ENCODE measurements at regions not wholly inside any gene's neighbourhood (a gene's known extent, or its start where the extent isn't known, plus 50 kb on each side); places are given as distances from the start of the nearest gene placed in this dataset.

- no peak for DNase-seq (ENCODE audit: extremely low spot score, unreplicated experiment)
- Mint-ChIP-seq H3K36me3 (no peaks in the 10 kb centered on the region), H3K4me3 (no peak overlapping the region), H3K9me3 (no peaks in the 10 kb centered on the region), H3K27me3 (peaks cover 3% of the 10 kb centered on the region), H3K27ac (no peak overlapping the region), H3K4me1 (ENCODE audit: unreplicated experiment) (no peaks in the 10 kb centered on the region)
- no peak for TF ChIP-seq CTCF (conservative IDR thresholded peaks at IDR 0.05)
Observed at GRCh38 chr10:125484035-125484732, 198.8 kb downstream of the TEX36 start.

GRCh38 chr10:125482637-125483036, 200.3 kb downstream of the TEX36 start:
- TF ChIP-seq CTCF (conservative IDR thresholded peaks at IDR 0.05), result no peak
- no peak overlapping the region for H3K4me3 Mint-ChIP-seq
- H3K27ac Mint-ChIP-seq, result no peak overlapping the region
- no peaks in the 10 kb centered on the region for H3K4me1 Mint-ChIP-seq (ENCODE audit: unreplicated experiment)
- H3K36me3 Mint-ChIP-seq, result no peaks in the 10 kb centered on the region
- H3K9me3 Mint-ChIP-seq, result no peaks in the 10 kb centered on the region
- no peak for DNase-seq (ENCODE audit: extremely low spot score, unreplicated experiment)
- peaks cover 2% of the 10 kb centered on the region for H3K27me3 Mint-ChIP-seq

GRCh38 chr10:125482108-125482507, 200.9 kb downstream of the TEX36 start:
- Mint-ChIP-seq H3K27ac (no peak overlapping the region), H3K4me3 (no peak overlapping the region), H3K9me3 (no peaks in the 10 kb centered on the region), H3K36me3 (no peaks in the 10 kb centered on the region), H3K4me1 (ENCODE audit: unreplicated experiment) (no peaks in the 10 kb centered on the region), H3K27me3 (peaks cover 2% of the 10 kb centered on the region)
- no peak for DNase-seq (ENCODE audit: extremely low spot score, unreplicated experiment)
- no peak for TF ChIP-seq CTCF (conservative IDR thresholded peaks at IDR 0.05)

- Mint-ChIP-seq H3K36me3 (no peaks in the 10 kb centered on the region), H3K27ac (no peak overlapping the region), H3K4me3 (no peak overlapping the region), H3K4me1 (ENCODE audit: unreplicated experiment) (no peaks in the 10 kb centered on the region), H3K9me3 (no peaks in the 10 kb centered on the region), H3K27me3 (peaks cover 2% of the 10 kb centered on the region)
- TF ChIP-seq CTCF (conservative IDR thresholded peaks at IDR 0.05), result no peak
- DNase-seq (ENCODE audit: extremely low spot score, unreplicated experiment), result no peak
Observed at GRCh38 chr10:125479059-125479458, 203.9 kb downstream of the TEX36 start.

- TF ChIP-seq CTCF (conservative IDR thresholded peaks at IDR 0.05), result no peak
- DNase-seq (ENCODE audit: extremely low spot score, unreplicated experiment), result no peak
- Mint-ChIP-seq H3K27me3 (peaks cover 8% of the 10 kb centered on the region), H3K27ac (no peak overlapping the region), H3K36me3 (no peaks in the 10 kb centered on the region), H3K9me3 (no peaks in the 10 kb centered on the region), H3K4me3 (no peak overlapping the region), H3K4me1 (ENCODE audit: unreplicated experiment) (no peaks in the 10 kb centered on the region)
Observed at GRCh38 chr10:125475815-125476214, 207.1 kb downstream of the TEX36 start.

All from type B pancreatic cell (in vitro differentiated cells).